LNCaP clone FGC (cell line): ENCODE measurements at regions not wholly inside any gene's neighbourhood (a gene's known extent, or its start where the extent isn't known, plus 50 kb on each side); places are given as distances from the start of the nearest gene placed in this dataset.
"Not testable (repeated sequence)": the region's sequence is repeated elsewhere in the genome, so short reads cannot be mapped to it uniquely, and the experiment has no call there.

Experiments used
- DNase-seq: peaks from one replicate; pipeline ENCODE4 v3.0.0-alpha.2; 2011; ENCODE audit warnings: low read depth
- H3K4me3 ChIP-seq: 2 replicates; pipeline ENCODE4 v1.5.1; 2011; ENCODE audit warnings: mild to moderate bottlenecking, low read depth, low read length, control low read depth
- CTCF ChIP-seq: IDR thresholded peaks from 2 replicates; pipeline ENCODE4 v1.5.1; 2012; ENCODE audit warnings: mild to moderate bottlenecking; ENCODE audit not compliant: control insufficient read depth, insufficient read depth; ENCODE audit errors: extremely low read depth

GRCh38 chr3:170689893-170690660 is 104.2 kb upstream of the SLC7A14 start:
- peak; percentile 82 for TF ChIP-seq CTCF
- H3K4me3 ChIP-seq = no peak overlapping the region
- DNase-seq = no peak

- no peak for TF ChIP-seq CTCF
- DNase-seq = no peak
- no peak overlapping the region for H3K4me3 ChIP-seq
Measured at GRCh38 chr3:170689296-170689829, 103.5 kb upstream of the SLC7A14 start.

- H3K4me3 ChIP-seq, DNase-seq: not testable (repeated sequence)
Measured at GRCh38 chr3:170688222-170688621, 102.3 kb upstream of the SLC7A14 start.

- no peak overlapping the region for H3K4me3 ChIP-seq
- no peak for TF ChIP-seq CTCF
- no peak for DNase-seq
Measured at GRCh38 chr3:170680593-170680992, 94.7 kb upstream of the SLC7A14 start.

- no peak for TF ChIP-seq CTCF
- H3K4me3 ChIP-seq = no peak overlapping the region
- DNase-seq = no peak
Measured at GRCh38 chr3:170679190-170679589, 93.3 kb upstream of the SLC7A14 start.

- TF ChIP-seq CTCF = no peak
- no peak overlapping the region for H3K4me3 ChIP-seq
- DNase-seq = no peak
Measured at GRCh38 chr3:170670504-170670903, 84.6 kb upstream of the SLC7A14 start.

- H3K4me3 ChIP-seq, DNase-seq: not testable (repeated sequence)
Measured at GRCh38 chr3:170662986-170663385, 77.1 kb upstream of the SLC7A14 start.

- DNase-seq = no peak
- TF ChIP-seq CTCF = no peak
- H3K4me3 ChIP-seq = no peak overlapping the region
Measured at GRCh38 chr3:170660139-170660538, 74.3 kb upstream of the SLC7A14 start.
